Mesothelial cell of epicardium (in vitro differentiated cells): ENCODE measurements at regions not wholly inside any gene's neighbourhood (a gene's known extent, or its start where the extent isn't known, plus 50 kb on each side); places are given as distances from the start of the nearest gene placed in this dataset.
"Not testable (repeated sequence)": the region's sequence is repeated elsewhere in the genome, so short reads cannot be mapped to it uniquely, and the experiment has no call there.

Experiments
- DNase-seq, 2 experiments: peaks; one replicate each; pipeline ENCODE4 v3.0.0; 2021; ENCODE audit warnings: low spot score in 2 of 2; ENCODE audit not compliant: unreplicated experiment in 2 of 2
- H3K27ac Mint-ChIP-seq: 2 replicates; pipeline ENCODE4 v1.8.0; 2021; ENCODE audit warnings: mixed read lengths
- H3K27me3 Mint-ChIP-seq: 2 replicates; pipeline ENCODE4 v1.8.0; 2021; ENCODE audit warnings: low read depth, mixed read lengths
- H3K36me3 Mint-ChIP-seq: 2 replicates; pipeline ENCODE4 v1.8.0; 2021; ENCODE audit warnings: mixed read lengths
- H3K4me1 Mint-ChIP-seq: 2 replicates; pipeline ENCODE4 v1.8.0; 2021; ENCODE audit warnings: mixed read lengths
- H3K4me3 Mint-ChIP-seq: 2 replicates; pipeline ENCODE4 v1.8.0; 2021; ENCODE audit warnings: mild to moderate bottlenecking, moderate library complexity, mixed read lengths
- H3K9me3 Mint-ChIP-seq: 2 replicates; pipeline ENCODE4 v1.8.0; 2021; ENCODE audit warnings: mixed read lengths
- CTCF ChIP-seq: fragments of 200-600 bp; sonication (generic); IDR thresholded peaks from one replicate; pipeline ENCODE4 v1.5.0; 2021; ENCODE audit warnings: antibody characterized with exemption; ENCODE audit not compliant: unreplicated experiment

DNA sequence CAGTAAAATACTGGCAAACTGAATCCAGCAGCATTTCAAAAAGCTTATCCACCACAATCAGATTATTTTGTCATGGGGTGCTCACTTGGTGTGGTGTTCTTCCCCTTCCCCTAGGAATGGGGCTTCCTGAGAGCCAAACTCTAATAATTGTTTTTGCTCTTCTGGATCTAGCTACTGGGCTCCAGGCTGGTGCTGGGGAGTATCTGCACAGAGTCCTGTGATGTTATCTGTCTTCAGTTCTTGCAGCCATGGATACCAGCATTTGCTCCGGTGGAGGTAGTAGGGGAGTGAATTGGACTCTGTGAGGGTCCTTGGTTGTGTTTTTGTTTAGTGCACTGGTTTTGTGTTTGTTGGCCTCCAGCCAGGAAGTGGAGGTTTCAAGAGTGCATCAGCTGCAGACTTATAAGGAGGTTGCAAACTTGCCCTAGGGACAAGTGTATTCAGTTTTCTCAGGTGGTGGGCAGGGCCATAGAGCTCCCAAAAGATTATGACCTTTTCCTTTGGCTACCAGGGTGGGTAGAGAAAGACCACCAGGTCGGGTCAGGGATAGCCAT is 308.5 kb upstream of the MAGI2 start:
- H3K9me3 Mint-ChIP-seq = peaks cover 20% of the 10 kb centered on the region
- H3K4me1 Mint-ChIP-seq = peaks cover 4% of the 10 kb centered on the region
- peaks cover 2% of the 10 kb centered on the region for H3K36me3 Mint-ChIP-seq
- H3K4me3 Mint-ChIP-seq = no peak overlapping the region
- TF ChIP-seq CTCF = no peak
- DNase-seq = no peak
- no peaks in the 10 kb centered on the region for H3K27me3 Mint-ChIP-seq
- H3K27ac Mint-ChIP-seq = no peak overlapping the region

DNA sequence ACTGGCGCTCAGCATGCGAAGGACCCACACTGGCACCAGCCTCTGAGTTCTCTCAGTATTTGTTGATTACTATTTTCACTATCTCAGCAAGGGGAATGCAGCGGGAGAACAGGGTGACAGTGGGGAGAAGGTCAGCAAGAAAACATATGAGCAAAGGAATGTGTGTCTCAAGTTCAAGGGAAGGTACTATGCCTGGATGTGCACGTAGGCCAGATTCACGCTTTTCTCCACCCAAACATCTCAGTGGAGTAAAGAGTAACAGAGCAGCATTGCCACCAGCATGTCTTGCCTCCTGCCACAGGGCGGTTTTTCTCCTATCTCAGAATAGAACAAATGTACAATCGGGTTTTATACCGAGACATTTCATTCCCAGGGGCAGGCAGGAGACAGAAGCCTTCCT is 297.5 kb upstream of the MAGI2 start:
- H3K27me3 Mint-ChIP-seq, DNase-seq, H3K4me3 Mint-ChIP-seq, H3K4me1 Mint-ChIP-seq, H3K27ac Mint-ChIP-seq, H3K36me3 Mint-ChIP-seq: not testable (repeated sequence)
- peaks cover 56% of the 10 kb centered on the region for H3K9me3 Mint-ChIP-seq

- Mint-ChIP-seq H3K36me3 (peaks cover 5% of the 10 kb centered on the region), H3K9me3 (peaks cover 51% of the 10 kb centered on the region), H3K27ac (no peak overlapping the region), H3K4me3 (no peak overlapping the region), H3K4me1 (no peaks in the 10 kb centered on the region), H3K27me3 (no peaks in the 10 kb centered on the region)
- no peak for DNase-seq
- TF ChIP-seq CTCF = no peak
Measured at GRCh38 chr7:79749856-79750255, 296.4 kb upstream of the MAGI2 start.

GRCh38 chr7:79741684-79742083 is 288.2 kb upstream of the MAGI2 start:
- Mint-ChIP-seq H3K9me3 (peaks cover 9% of the 10 kb centered on the region), H3K4me3 (no peak overlapping the region), H3K27me3 (no peaks in the 10 kb centered on the region), H3K27ac (no peak overlapping the region), H3K36me3 (peaks cover 1% of the 10 kb centered on the region), H3K4me1 (no peaks in the 10 kb centered on the region)
- DNase-seq = no peak
- no peak for TF ChIP-seq CTCF

- no peak overlapping the region for H3K27ac Mint-ChIP-seq
- no peak for TF ChIP-seq CTCF
- H3K27me3 Mint-ChIP-seq = no peaks in the 10 kb centered on the region
- H3K4me3 Mint-ChIP-seq = no peak overlapping the region
- H3K9me3 Mint-ChIP-seq = peaks cover 2% of the 10 kb centered on the region
- no peaks in the 10 kb centered on the region for H3K4me1 Mint-ChIP-seq
- no peak for DNase-seq
- H3K36me3 Mint-ChIP-seq = peaks cover 1% of the 10 kb centered on the region
Measured at GRCh38 chr7:79740076-79740475, 286.6 kb upstream of the MAGI2 start.

DNA sequence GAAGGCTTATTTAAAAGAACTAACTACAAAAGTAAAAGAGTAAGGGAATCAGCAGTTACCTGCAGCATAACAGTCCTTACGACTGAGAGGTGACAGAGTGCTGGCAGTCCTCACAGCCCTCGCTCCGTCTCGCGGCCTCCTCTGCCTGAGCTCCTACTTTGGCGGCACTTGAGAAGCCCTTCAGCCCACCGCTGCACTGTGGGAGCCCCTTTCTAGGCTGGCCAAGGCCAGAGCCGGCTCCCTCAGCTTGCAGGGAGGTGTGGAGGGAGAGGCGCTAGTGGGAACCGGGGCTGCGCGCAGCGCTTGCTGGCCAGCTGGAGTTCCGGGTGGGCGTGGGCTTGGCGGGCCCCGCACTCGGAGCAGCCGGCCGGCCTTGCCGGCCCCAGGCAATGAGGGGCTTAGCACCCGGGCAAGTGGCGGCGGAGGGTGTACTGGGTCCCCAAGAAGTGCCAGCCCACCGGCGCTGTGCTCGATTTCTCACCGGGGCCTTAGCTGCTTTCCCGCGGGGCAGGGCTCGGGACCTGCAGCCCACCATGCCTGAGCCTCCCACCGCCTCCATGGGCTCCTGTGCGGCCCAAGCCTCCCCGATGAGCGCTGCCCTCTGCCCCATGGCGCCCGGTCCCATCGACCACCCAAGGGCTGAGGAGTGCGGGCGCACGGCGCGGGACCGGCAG is 285.7 kb upstream of the MAGI2 start:
- peaks cover 11% of the 10 kb centered on the region for H3K9me3 Mint-ChIP-seq
- not testable (repeated sequence) for DNase-seq, H3K36me3 Mint-ChIP-seq, H3K27me3 Mint-ChIP-seq, H3K27ac Mint-ChIP-seq, H3K4me3 Mint-ChIP-seq, H3K4me1 Mint-ChIP-seq

- peaks cover 36% of the 10 kb centered on the region for H3K9me3 Mint-ChIP-seq
- H3K4me1 Mint-ChIP-seq = no peaks in the 10 kb centered on the region
- no peak for DNase-seq
- peaks cover 10% of the 10 kb centered on the region for H3K36me3 Mint-ChIP-seq
- H3K27ac Mint-ChIP-seq = no peak overlapping the region
- no peaks in the 10 kb centered on the region for H3K27me3 Mint-ChIP-seq
- no peak overlapping the region for H3K4me3 Mint-ChIP-seq
- TF ChIP-seq CTCF = no peak
Measured at GRCh38 chr7:79736418-79736817, 283.0 kb upstream of the MAGI2 start.
